Posterior vena cava (tissue), 2 donors: ENCODE measurements at regions not wholly inside any gene's neighbourhood (a gene's known extent, or its start where the extent isn't known, plus 50 kb on each side); places are given as distances from the start of the nearest gene placed in this dataset.

ENCODE experiments used
- DNase-seq: peaks from one replicate; pipeline ENCODE4 v3.0.0-alpha.2; 2020; ENCODE audit warnings: low spot score
- intact Hi-C, 2 donors: fragments of 100-400 bp; cut with DNase I; formaldehyde crosslinking; loops; one replicate each; pipeline versions ENCODE4 v1.14.1 to v1.14.2; 2022 to 2023
- donor health status: DM: yes; HTN: yes; CAD: no.
- donor health status: DM: yes; HTN: yes; CAD: no.

DNA sequence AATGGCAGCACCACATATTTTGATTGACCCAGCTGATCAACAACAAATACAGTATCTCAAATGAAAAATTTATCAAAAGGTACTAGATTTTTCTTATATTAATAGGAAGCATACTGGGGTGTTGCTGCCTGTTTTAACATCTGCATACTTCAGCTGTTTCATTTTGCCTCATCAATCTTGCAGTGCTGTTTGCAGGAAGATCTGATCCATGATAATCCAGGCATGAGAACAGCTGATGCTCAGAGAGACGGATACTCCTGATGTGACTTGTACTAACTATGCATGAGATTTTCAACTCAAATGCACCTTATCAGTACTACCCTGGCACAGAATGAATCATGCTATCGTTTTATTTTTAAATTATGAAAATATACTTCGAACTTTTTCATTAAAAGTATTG, 2136.8 kb downstream of the PCDH9 start:
- intact Hi-C loops: no loop called here
- DNase-seq: no peak

DNA sequence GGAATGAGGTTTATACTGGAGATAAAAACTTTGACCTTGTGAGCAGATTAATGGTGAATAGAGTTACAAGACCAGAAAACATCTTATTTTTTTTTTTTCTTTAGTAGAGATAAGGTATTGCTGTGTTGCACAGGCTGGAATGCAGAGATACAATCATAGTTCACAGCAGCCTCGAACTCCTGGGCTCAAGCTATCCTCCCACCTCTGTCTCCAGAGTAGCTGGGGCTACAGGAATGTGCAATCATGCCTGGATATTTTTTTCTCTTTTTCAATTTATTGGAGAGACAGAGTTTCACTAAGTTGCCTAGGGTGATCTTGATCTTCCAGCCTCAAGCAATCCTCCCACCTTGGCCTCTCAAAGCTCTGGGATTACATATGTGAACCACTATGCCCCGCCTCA, 2139.1 kb downstream of the PCDH9 start:
- DNase-seq: no peak
- intact Hi-C loops: no loop called here

DNA sequence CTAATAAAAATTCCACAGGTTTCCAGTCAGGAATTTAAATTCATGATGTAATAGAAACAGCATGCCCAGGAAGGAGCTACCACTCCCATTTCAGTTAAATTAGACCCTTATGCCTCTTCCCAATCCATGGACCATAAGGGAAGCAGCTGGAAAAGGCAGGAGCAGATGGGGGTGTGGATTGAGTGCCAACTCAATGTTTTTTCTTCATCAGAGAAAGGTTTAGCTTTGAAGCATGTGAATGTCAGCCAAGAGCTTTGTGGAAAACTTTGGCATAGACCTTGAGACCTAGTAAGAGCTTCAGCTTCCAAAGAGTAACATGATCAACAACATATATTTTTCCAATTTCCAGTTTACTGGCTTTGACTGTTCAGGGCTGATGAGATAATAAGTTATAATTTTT, 2139.9 kb downstream of the PCDH9 start:
- intact Hi-C loops: no loop called here
- no peak for DNase-seq

DNA sequence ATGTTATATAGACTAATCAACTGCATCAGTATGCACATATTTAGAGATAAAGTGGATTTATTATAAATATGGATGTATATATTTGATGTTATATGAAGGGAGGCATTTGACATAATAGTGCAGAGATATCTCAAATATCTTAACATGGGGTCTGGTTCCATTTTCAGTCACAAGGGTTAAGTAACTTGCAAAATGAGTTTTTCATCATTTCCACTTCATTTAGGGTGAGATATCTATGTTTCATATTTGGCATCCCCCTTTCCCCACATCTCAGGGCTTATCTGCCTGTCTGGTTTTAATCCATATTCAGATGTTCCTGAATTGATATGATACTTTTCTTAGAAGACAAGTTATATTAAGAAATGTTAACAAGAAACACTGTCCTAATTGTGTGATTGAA, 2141.2 kb downstream of the PCDH9 start:
- intact Hi-C loops: no loop called here

DNA sequence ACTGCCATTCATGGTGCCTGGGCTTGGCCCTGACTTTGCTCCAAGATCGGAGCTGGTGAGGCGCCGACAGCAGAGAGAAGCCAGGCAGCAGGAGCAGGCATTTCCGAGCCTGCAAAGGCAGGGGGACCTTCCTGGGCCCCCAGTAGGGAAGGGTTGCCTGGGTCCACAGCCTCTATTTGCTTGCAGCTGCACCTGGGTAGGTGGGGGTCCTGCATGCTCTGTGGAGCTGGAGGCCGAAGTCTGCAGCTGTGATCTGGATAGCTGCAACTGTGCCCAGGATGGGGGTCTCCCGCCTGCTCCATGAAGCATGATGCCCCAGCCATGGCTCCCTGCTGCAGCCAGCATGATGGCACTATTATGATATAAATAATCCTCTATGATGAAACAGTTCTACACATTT, 2144.2 kb downstream of the PCDH9 start:
- intact Hi-C loops: no loop called here
- DNase-seq: no peak

More for the DNA sequence above, 2141.2 kb downstream of the PCDH9 start:
- DNase-seq: no peak

DNA sequence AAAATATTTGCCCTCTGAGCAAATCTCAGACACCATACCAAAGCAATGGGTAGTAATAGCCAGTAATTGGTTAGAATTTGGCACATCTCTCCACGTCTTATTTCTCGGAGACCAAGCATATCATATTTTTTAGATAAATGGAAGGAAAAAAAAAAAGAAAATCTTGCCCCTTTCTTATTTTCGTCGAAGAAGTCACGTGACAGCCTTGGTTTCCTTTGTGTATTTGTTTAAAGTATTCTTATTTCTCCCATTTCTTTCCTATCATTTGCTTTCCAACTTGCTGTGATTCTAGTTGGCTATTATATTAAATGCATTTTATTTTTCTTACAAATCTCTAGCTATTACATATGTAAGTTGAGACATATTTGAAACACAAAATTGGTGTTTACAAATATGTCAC, 2155.9 kb downstream of the PCDH9 start:
- intact Hi-C loops: no loop called here
- DNase-seq: no peak

DNA sequence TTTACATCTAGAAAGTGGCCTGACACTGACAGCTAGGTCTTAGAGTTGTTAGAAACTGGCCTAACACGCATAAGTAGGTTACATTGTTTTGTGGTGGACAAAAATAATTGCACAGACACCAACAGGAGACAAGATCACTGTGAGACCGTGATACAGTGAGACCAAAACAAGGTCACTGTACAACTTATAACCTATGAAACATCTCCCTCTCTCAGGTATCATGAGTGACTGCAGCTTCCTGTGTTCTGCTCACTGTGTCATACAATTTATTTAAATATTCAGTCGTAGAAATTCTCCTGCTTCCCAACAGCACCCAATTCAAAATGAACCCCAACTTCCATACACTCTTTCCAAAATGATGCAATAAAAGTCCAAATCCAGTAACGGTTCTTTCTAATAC, 2165.2 kb downstream of the PCDH9 start:
- intact Hi-C loops: no loop called here
- no peak for DNase-seq

DNA sequence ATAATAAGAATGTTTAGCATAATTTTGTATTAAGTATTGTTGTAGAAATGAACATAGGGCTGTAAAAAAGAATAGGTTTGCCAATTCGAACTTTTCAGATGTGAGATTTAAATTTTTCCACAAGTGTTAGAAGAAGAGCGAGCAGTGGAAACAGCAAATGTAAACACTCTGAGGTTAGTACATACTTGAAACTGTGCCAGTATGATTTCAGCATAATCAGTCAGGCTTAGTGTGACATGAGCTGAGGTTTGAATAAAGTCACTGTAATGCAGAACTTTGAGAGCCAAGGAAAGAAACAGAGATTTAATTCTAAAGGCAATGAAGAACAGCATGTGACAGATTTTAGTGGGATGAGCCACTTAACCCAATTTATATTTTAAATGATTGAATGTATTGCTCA, 2166.4 kb downstream of the PCDH9 start:
- no peak for DNase-seq
- intact Hi-C loops: no loop called here

DNA sequence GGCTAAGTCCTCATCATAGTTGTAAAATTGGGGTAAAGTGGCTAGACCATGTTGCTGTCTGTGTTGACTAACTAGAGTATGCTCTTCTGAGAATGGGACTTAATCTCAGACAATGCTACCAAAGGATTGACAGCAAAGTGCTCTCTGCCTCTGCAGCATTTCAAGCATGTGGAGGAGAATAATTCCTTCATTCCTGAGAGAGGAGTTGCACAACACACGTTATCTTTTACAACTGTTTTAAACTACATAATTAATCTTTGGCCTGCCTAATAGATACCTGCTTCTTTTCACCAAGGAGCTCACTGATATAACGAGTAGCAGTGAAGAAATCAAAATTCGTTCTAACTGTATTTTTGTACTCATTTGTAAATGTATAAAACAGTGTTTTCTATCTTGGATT, 2172.2 kb downstream of the PCDH9 start:
- DNase-seq: no peak
- intact Hi-C loops: no loop called here

DNA sequence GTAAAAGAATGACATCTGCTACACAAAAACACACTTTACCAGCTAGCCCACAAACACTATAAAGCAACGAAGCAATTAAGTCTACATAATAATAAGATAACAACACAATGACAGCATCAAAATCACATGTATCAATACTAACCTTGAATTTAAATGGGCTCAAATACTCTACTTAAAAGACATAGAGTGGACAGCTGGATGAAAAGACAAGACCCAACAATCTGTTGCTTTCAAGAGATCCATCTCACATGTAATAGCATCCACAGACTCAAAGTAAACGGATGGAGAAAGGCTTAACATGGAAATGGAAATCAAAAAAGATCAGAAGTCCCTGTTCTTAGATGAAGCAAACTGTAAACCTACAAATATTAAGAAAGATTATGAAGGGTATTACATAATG, 2175.9 kb downstream of the PCDH9 start:
- intact Hi-C loops: no loop called here
- DNase-seq: no peak

DNA sequence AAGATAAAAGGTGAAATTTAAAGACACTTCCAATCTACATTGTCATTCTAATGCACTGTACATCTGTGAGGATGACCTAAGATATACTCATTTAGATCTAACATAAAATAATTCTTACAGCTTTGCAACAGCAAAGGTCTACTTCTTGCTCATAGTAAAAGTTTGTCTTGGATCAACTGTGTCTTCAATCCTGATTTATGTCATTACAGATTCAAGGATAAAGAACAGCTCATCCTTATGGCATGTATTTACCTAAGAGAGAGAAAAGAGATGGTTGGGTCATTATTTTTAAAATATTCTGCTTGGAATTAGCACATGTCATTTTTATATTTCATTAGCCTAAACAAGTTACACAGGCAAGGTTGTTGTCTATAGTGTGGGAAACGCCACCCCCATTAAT, 2193.1 kb downstream of the PCDH9 start:
- no peak for DNase-seq
- intact Hi-C loops: no loop called here

DNA sequence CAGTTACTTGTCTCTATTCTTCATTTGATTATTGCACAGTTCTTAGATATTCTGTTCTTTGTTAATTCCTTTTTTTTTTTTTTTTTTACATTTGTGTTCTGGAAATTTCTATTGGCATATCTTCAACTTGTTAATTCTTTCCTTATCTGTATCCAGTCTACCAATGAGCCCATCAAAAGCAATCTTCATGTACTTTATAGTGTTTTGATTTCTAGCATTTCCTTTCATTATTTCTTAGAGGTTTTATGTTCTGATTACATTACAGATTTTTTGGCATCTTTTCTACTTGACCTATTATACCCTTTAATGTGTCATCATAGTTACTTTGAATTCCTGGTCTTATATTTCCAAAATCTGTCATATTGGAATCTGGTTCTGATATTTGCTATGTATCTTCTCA, 2194.8 kb downstream of the PCDH9 start:
- intact Hi-C loops: no loop called here
- no peak for DNase-seq

DNA sequence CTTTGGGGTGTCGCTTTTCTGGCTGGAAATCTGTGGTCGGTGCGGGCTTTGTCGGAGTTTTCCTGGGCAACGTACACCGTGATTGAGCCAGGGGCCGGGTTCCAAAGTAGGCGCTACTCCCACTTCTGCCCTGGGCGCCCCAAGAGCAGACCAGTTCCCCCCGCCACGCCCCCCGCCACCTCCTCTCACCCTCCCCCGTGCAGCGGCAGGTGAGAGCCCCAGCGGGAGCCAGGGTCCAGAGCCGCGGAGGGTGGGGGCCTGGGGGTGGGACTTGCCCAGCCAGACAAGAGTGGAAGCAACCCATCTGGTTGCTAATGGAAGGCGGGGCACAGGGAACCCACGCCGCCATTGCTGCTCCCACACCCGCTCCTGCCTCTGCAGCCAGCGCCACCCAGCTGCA, 2195.9 kb downstream of the PCDH9 start:
- intact Hi-C loops: no loop called here

DNA sequence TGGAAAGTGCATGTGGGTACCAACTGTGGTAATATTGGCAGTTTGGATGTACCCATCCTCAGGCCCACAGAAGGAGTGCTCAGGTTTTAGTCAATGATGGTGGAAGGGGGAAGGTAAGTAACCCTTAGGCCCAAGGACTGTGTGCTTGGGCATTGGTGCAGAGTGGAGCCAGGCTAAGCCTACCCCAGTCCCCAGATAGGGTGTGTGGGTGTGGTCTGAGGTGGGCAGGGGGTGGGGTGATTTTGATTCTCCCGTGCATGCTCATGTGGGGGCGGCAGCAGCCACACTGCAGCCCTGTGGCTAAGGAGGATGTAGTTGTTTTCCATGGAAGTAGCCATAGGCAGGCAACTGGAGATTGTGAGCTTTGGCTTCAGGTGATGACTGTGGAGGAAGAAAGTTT, 2197.3 kb downstream of the PCDH9 start:
- intact Hi-C loops: no loop called here

More for the DNA sequence above, 2195.9 kb downstream of the PCDH9 start:
- peak; percentile 64 for DNase-seq

DNA sequence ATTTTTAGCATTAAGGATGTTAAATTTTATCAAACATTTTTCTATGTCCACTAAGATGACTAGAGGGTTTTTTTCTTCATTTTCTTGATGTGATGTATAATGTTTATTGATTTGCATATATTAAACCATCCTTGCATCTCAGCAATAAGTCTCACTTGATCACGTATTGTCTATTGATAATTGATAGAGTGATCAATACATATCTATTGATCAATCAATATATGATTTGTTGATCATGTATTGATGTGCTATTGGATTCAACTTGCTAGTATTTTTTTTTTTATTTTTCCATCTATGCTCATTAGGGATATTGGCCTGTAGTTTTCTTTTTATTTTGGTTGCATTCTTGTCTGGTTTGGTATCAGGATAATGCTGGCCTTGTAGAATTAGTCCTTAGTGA, 2202.0 kb downstream of the PCDH9 start:
- intact Hi-C loops: no loop called here
- DNase-seq: no peak

More for the DNA sequence above, 2197.3 kb downstream of the PCDH9 start:
- DNase-seq: no peak

DNA sequence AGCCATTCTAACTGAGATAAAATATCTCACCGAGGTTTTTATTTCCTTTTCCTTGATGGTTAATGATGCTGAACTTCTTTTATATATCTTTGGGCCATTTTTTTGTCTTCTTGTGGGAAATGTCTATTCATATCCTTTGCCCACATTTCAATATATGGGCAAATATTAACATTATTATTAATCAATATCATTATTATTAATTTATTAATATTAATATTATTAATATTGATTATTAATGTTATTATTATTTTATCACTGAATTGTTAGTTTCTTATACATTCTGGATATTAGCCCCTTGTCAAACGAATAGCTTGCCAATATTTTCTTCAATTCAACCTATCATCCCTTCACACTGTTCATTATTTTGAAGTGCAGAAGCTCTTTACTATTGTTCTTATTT, 2203.6 kb downstream of the PCDH9 start:
- intact Hi-C loops: no loop called here
- no peak for DNase-seq

DNA sequence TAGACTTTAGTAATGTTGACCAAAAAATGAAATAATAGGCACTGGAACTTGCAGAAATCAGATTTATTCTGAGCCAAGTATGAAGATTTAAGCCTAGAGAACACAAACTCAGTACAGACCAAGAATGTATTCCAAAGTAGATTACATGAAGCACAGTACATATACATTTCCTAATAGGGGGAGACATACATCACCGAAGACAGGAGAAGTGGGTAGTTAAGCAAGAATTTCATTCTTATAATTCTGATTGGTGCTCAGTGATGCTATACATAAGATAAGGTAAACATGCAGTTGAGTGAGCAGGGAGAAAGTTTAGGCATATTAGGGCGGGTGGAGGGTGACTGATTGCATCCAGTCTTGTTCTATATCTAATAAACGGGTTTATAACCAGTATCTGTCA, 2218.8 kb downstream of the PCDH9 start:
- DNase-seq: no peak
- intact Hi-C loops: no loop called here

DNA sequence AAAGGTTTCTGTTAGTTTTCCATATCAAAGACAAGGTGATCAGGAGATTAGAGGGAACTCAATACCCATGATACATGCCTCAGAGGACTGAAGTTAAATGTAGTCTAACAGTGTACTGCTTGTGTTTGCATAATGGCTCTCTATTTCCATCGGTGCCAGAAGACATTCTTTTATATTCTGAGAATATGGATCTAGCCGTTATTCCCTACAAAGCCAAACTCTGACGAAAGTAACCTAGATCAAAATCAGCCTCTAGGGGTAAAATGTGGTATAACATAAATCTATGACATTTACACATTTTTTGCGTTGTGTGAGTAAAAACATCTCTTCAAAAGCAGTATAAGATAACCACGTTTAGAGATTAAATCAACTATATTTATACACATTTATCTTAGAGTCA, 2232.7 kb downstream of the PCDH9 start:
- no peak for DNase-seq
- intact Hi-C loops: no loop called here

DNA sequence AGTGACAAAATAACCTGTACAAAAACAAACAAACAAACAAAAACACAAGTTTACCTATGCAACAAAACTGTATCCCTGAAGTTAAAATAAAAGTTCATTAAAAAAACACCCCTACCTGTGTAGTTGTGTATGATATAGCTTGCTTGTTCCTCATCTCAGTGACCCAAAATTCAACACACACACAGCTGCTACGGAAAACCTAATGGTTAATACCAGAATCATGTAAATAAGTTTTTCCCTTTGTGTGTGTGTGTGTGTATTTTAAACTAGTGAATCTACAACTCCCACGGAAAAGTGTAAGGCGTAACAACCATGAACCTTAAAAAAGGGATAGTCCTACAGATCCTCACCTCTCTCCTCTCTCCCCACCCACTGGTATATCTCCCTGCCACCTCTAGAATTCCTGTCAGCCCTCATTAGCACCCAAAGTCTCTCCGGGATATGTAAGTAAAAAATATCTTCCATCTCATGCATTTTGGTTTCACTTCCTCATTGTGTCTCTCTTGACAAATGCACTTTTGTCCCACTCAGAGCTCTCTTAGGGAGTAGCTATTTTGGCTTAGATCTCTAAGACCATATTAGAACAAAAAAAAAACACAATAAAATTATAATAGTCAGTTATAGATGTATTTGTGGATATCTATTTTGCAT, 2236.5 kb downstream of the PCDH9 start:
- no peak for DNase-seq
- intact Hi-C loops: no loop called here

DNA sequence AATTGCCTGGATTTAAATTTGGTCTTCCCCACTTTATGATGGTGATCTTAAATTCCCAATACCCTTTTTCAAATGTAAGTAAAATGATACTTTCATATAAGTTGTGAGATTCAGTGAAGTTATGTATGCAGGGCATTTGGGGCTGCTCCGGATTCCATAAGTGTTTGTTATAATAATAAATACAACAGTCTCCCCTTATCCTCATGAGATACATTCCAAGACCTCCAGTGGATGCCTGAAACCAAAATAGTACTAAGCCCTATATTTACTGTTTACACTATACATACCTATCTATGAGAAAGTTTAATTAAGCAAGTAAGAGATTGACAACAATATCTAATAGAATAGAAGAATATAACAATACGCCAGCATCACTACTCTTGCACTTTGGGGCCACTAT, 2237.8 kb downstream of the PCDH9 start:
- intact Hi-C loops: no loop called here
- no peak for DNase-seq

DNA sequence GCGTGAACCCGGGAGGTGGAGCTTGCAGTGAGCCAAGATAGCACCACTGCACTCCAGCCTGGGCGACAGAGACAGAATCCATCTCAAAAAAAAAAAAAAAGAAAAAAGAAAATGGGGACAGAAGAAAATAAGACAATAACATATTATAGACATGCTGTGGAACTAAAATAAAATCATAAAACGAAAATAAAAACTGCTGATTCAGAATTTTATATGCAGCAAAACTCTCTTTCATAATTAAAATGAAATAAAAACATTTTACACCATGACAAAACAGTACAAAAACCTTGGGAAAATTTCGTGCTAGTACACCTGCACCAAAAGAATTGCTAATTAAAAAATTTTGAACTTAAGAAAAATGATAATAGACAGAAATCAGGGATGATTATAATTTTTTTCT, 2245.1 kb downstream of the PCDH9 start:
- intact Hi-C loops: no loop called here
- no peak for DNase-seq

DNA sequence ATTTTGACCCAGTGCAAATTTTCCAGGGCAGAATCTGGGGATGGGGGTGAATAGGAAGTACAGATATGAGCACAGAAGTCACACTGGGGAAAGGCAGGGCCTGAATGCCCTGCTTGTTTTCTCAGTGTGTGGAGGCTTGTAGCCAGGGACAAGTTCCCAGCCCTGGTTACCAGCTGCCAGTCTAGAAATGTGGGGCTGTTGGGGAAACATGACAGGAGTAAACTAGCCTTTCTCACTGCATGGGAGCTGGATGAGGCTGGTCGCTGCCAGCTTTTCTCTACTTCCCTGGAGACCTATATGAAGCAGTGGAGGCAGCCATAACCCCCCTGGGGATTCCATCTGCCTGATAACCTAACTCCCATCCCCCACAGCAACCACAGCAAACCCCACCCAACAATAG, 2267.7 kb downstream of the PCDH9 start:
- DNase-seq: no peak
- intact Hi-C loops: no loop called here
